A673 (cell line): ENCODE measurements at regions not wholly inside any gene's neighbourhood (a gene's known extent, or its start where the extent isn't known, plus 50 kb on each side); places are given as distances from the start of the nearest gene placed in this dataset.

ENCODE experiments used
- BruUV-seq: library from RNA; stranded (reverse); fragments of 400-500 nt; replicated peaks from 2 replicates; lab custom pipeline; 2021; lab: Mats Ljungman, UMichigan
- CTCF ChIA-PET: fragments of 300-600 bp; sonication (Branson Sonifier 250); formaldehyde crosslinking; loops from one replicate; lab custom pipeline; 2022; ENCODE audit warnings: antibody characterized with exemption; lab: Charles Lee
- POLR2A ChIA-PET: fragments of 300-600 bp; sonication (Branson Sonifier 250); formaldehyde crosslinking; loops from one replicate; lab custom pipeline; 2022; ENCODE audit warnings: antibody characterized with exemption; ENCODE audit not compliant: low non-redundant PET; lab: Charles Lee
- DNase-seq: peaks from one replicate; pipeline ENCODE4 v3.0.0-alpha.2; 2015; ENCODE audit warnings: low spot score
- H3K27ac ChIP-seq: fragments of 200-600 bp; sonication (generic); 2 replicates; pipeline ENCODE4 v1.5.1; 2016; ENCODE audit warnings: mixed run types, low read depth, mild to moderate bottlenecking, mixed read lengths, antibody characterized with exemption, low read length; ENCODE audit not compliant: poor library complexity, severe bottlenecking
- H3K27me3 ChIP-seq: fragments of 200-600 bp; sonication (generic); replicated peaks from 2 replicates; pipeline ENCODE4 v1.6.1; 2017; ENCODE audit warnings: mixed run types, low read depth, mild to moderate bottlenecking, mixed read lengths, antibody characterized with exemption, low read length; ENCODE audit not compliant: insufficient read depth, poor library complexity
- H3K36me3 ChIP-seq: fragments of 200-600 bp; sonication (generic); 2 replicates; pipeline ENCODE4 v1.6.1; 2016; ENCODE audit warnings: mixed run types, mild to moderate bottlenecking, mixed read lengths, antibody characterized with exemption, low read length; ENCODE audit not compliant: insufficient read depth, poor library complexity, severe bottlenecking
- H3K4me1 ChIP-seq: fragments of 200-600 bp; sonication (generic); 2 replicates; pipeline ENCODE4 v1.6.1; 2017; ENCODE audit warnings: mixed run types, mild to moderate bottlenecking, mixed read lengths, antibody characterized with exemption, low read length; ENCODE audit not compliant: insufficient read depth, poor library complexity, severe bottlenecking
- H3K4me3 ChIP-seq: fragments of 200-600 bp; sonication (generic); 2 replicates; pipeline ENCODE4 v1.5.1; 2016; ENCODE audit warnings: low read depth, mixed run types, mild to moderate bottlenecking, mixed read lengths, low read length; ENCODE audit not compliant: poor library complexity, severe bottlenecking
- H3K9me3 ChIP-seq: fragments of 200-600 bp; sonication (generic); 2 replicates; pipeline ENCODE4 v1.6.1; 2016; ENCODE audit warnings: mixed run types, low read depth, mild to moderate bottlenecking, mixed read lengths, antibody characterized with exemption, low read length; ENCODE audit not compliant: poor library complexity, severe bottlenecking
- CTCF ChIP-seq: fragments of 300-800, 200-600 bp; sonication (generic); conservative IDR thresholded peaks from 2 replicates; pipeline ENCODE4 v1.5.1; 2017; ENCODE audit warnings: low read depth, mild to moderate bottlenecking, antibody characterized with exemption, low read length, moderate library complexity, mixed read lengths
- EZH2 ChIP-seq: fragments of 200-600 bp; sonication (generic); IDR thresholded peaks from 2 replicates; pipeline ENCODE4 v1.6.1; 2017; ENCODE audit warnings: borderline replicate concordance, low read depth, mild to moderate bottlenecking, mixed read lengths, antibody characterized with exemption, low read length; ENCODE audit not compliant: poor library complexity, severe bottlenecking
- intact Hi-C: fragments of 100-400 bp; cut with micrococcal nuclease; formaldehyde crosslinking; loops from one replicate; pipeline ENCODE4 v1.10.0; 2022; ENCODE audit not compliant: unreplicated experiment

GRCh38 chr1:30313176-30313575, 410.2 kb downstream of the MATN1 start:
- intact Hi-C loops: no loop called here
- CTCF ChIA-PET: no interaction called here
- Histone ChIP-seq H3K4me3 (no peak overlapping the region), H3K27ac (no peak overlapping the region), H3K4me1 (no peaks in the 10 kb centered on the region), H3K9me3 (no peaks in the 10 kb centered on the region), H3K36me3 (no peaks in the 10 kb centered on the region), H3K27me3 (no peaks in the 10 kb centered on the region)
- TF ChIP-seq EZH2: no peak
- TF ChIP-seq CTCF: no peak
- no TSS peak for BruUV-seq
- no peak for DNase-seq
- POLR2A ChIA-PET: no interaction called here

GRCh38 chr1:30312226-30312625, 411.2 kb downstream of the MATN1 start:
- Histone ChIP-seq H3K9me3 (no peaks in the 10 kb centered on the region), H3K27ac (no peak overlapping the region), H3K36me3 (no peaks in the 10 kb centered on the region), H3K27me3 (no peaks in the 10 kb centered on the region), H3K4me1 (no peaks in the 10 kb centered on the region), H3K4me3 (no peak overlapping the region)
- POLR2A ChIA-PET: no interaction called here
- CTCF ChIA-PET: no interaction called here
- BruUV-seq: no TSS peak
- no peak for TF ChIP-seq EZH2
- TF ChIP-seq CTCF: no peak
- intact Hi-C loops: no loop called here
- no peak for DNase-seq

- intact Hi-C loops: no loop called here
- no peak for DNase-seq
Measured at GRCh38 chr1:30311749-30312148, 411.6 kb downstream of the MATN1 start.

More at GRCh38 chr1:30311749-30312148, 411.6 kb downstream of the MATN1 start:
- Histone ChIP-seq H3K9me3 (no peaks in the 10 kb centered on the region), H3K4me1 (no peaks in the 10 kb centered on the region), H3K36me3 (no peaks in the 10 kb centered on the region), H3K27me3 (no peaks in the 10 kb centered on the region), H3K4me3 (no peak overlapping the region), H3K27ac (no peak overlapping the region)
- BruUV-seq: no TSS peak
- CTCF ChIA-PET: no interaction called here
- POLR2A ChIA-PET: no interaction called here
- no peak for TF ChIP-seq CTCF
- no peak for TF ChIP-seq EZH2
